ENCODE measurements at regions not wholly inside any gene's neighbourhood (a gene's known extent, or its start where the extent isn't known, plus 50 kb on each side); places are given as distances from the start of the nearest gene placed in this dataset.

- TF ChIP-seq CTCF (conservative IDR thresholded peaks at IDR 0.05) (no peak), ZFX (IDR thresholded peaks at IDR 0.05) (no peak)
These were observed 89.3 kb upstream of the OTOS start for GRCh38 chr2:240229603-240230235.

Data from C4-2B (cell line).